K562 (cell line): ENCODE measurements at regions not wholly inside any gene's neighbourhood (a gene's known extent, or its start where the extent isn't known, plus 50 kb on each side); places are given as distances from the start of the nearest gene placed in this dataset.

ENCODE experiments used
- HLTF ChIP-seq: fragments of 450-650 bp; IDR thresholded peaks from 2 replicates; pipeline ENCODE4 v1.6.1; 2016
- KHSRP ChIP-seq: fragments of 450-650 bp; IDR thresholded peaks from 2 replicates; pipeline ENCODE4 v1.6.1; 2017
- NFATC3 ChIP-seq: fragments of 450-650 bp; IDR thresholded peaks from 2 replicates; pipeline ENCODE4 v1.6.1; 2017; ENCODE audit warnings: mild to moderate bottlenecking
- SRSF9 ChIP-seq: fragments of 200-400 bp; formaldehyde crosslinking; IDR thresholded peaks from 2 replicates; pipeline ENCODE4 v1.6.1; 2017; ENCODE audit warnings: low read depth, low read length, borderline replicate concordance
- TAL1 ChIP-seq: fragments of 450-650 bp; IDR thresholded peaks from 2 replicates; pipeline ENCODE4 v1.6.1; 2016; ENCODE audit warnings: mild to moderate bottlenecking
- ZNF175 ChIP-seq: fragments of 200-800 bp; sonication (Bioruptor generic); IDR thresholded peaks from 2 replicates; pipeline ENCODE4 v1.6.1; 2016; ENCODE audit warnings: low read depth, mild to moderate bottlenecking, missing genetic modification characterization, missing compliant biosample characterization
- ZNF431 ChIP-seq: sonication (generic); formaldehyde crosslinking; IDR thresholded peaks from 2 replicates; pipeline ENCODE4 v1.8.0; 2022; ENCODE audit warnings: mild to moderate bottlenecking, missing genetic modification reagents
- ZNF589 ChIP-seq: fragments of 200-800 bp; sonication (Bioruptor generic); IDR thresholded peaks from 2 replicates; pipeline ENCODE4 v1.6.1; 2016; ENCODE audit warnings: low read depth, missing genetic modification characterization, missing compliant biosample characterization
- ZNF780A ChIP-seq: fragments of 250-450 bp; sonication (Bioruptor Pico); IDR thresholded peaks from 2 replicates; pipeline ENCODE4 v1.5.0; 2021; ENCODE audit warnings: mild to moderate bottlenecking
- TF ChIP-seq, protein P1 (sequence below): sonication (generic); formaldehyde crosslinking; IDR thresholded peaks from 2 replicates; pipeline ENCODE4 v1.8.1; 2023; ENCODE audit warnings: missing genetic modification reagents, mild to moderate bottlenecking, borderline replicate concordance

GRCh38 chr10:111836064-111836463 lies 347.5 kb downstream of the GPAM start (continued):
- TF ChIP-seq, protein P1, sequence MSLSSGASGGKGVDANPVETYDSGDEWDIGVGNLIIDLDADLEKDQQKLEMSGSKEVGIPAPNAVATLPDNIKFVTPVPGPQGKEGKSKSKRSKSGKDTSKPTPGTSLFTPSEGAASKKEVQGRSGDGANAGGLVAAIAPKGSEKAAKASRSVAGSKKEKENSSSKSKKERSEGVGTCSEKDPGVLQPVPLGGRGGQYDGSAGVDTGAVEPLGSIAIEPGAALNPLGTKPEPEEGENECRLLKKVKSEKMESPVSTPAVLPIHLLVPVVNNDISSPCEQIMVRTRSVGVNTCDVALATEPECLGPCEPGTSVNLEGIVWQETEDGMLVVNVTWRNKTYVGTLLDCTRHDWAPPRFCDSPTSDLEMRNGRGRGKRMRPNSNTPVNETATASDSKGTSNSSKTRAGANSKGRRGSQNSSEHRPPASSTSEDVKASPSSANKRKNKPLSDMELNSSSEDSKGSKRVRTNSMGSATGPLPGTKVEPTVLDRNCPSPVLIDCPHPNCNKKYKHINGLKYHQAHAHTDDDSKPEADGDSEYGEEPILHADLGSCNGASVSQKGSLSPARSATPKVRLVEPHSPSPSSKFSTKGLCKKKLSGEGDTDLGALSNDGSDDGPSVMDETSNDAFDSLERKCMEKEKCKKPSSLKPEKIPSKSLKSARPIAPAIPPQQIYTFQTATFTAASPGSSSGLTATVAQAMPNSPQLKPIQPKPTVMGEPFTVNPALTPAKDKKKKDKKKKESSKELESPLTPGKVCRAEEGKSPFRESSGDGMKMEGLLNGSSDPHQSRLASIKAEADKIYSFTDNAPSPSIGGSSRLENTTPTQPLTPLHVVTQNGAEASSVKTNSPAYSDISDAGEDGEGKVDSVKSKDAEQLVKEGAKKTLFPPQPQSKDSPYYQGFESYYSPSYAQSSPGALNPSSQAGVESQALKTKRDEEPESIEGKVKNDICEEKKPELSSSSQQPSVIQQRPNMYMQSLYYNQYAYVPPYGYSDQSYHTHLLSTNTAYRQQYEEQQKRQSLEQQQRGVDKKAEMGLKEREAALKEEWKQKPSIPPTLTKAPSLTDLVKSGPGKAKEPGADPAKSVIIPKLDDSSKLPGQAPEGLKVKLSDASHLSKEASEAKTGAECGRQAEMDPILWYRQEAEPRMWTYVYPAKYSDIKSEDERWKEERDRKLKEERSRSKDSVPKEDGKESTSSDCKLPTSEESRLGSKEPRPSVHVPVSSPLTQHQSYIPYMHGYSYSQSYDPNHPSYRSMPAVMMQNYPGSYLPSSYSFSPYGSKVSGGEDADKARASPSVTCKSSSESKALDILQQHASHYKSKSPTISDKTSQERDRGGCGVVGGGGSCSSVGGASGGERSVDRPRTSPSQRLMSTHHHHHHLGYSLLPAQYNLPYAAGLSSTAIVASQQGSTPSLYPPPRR (CRISPR knock-in tag), result no peak
- no peak for TF ChIP-seq KHSRP
- no peak for TF ChIP-seq TAL1
- TF ChIP-seq ZNF589, result no peak
- TF ChIP-seq NFATC3, result no peak
- no peak for TF ChIP-seq ZNF780A (CRISPR knock-in tag)
- TF ChIP-seq ZNF431 (CRISPR knock-in tag), result no peak
- TF ChIP-seq ZNF175 (CRISPR knock-in tag), result no peak
- TF ChIP-seq HLTF, result no peak
- TF ChIP-seq SRSF9, result no peak
- TF ChIP-seq, all 486 proteins: peak for 0
